ENCODE measurements at regions not wholly inside any gene's neighbourhood (a gene's known extent, or its start where the extent isn't known, plus 50 kb on each side); places are given as distances from the start of the nearest gene placed in this dataset.

GRCh38 chr15:61764141-61764540, 296.1 kb downstream of the VPS13C start:
- DNase-seq (ENCODE audit: extremely low spot score, unreplicated experiment): no peak
- no peak for TF ChIP-seq CTCF (conservative IDR thresholded peaks at IDR 0.05)
- Mint-ChIP-seq H3K27ac (no peak overlapping the region), H3K27me3 (peaks cover 16% of the 10 kb centered on the region), H3K36me3 (no peaks in the 10 kb centered on the region), H3K4me3 (no peak overlapping the region), H3K9me3 (peaks cover 4% of the 10 kb centered on the region), H3K4me1 (ENCODE audit: unreplicated experiment) (no peaks in the 10 kb centered on the region)

GRCh38 chr15:61762676-61763075, 297.6 kb downstream of the VPS13C start:
- Mint-ChIP-seq H3K36me3 (no peaks in the 10 kb centered on the region), H3K27me3 (peaks cover 16% of the 10 kb centered on the region), H3K4me3 (no peak overlapping the region), H3K4me1 (ENCODE audit: unreplicated experiment) (no peaks in the 10 kb centered on the region), H3K27ac (no peak overlapping the region), H3K9me3 (peaks cover 4% of the 10 kb centered on the region)
- no peak for DNase-seq (ENCODE audit: extremely low spot score, unreplicated experiment)
- no peak for TF ChIP-seq CTCF (conservative IDR thresholded peaks at IDR 0.05)

- Mint-ChIP-seq H3K36me3 (no peaks in the 10 kb centered on the region), H3K4me3 (no peak overlapping the region), H3K27ac (no peak overlapping the region), H3K4me1 (ENCODE audit: unreplicated experiment) (no peaks in the 10 kb centered on the region), H3K9me3 (peaks cover 4% of the 10 kb centered on the region), H3K27me3 (peaks cover 30% of the 10 kb centered on the region)
- DNase-seq (ENCODE audit: extremely low spot score, unreplicated experiment): no peak
- TF ChIP-seq CTCF (conservative IDR thresholded peaks at IDR 0.05): no peak
Measured at GRCh38 chr15:61759639-61760038, 300.6 kb downstream of the VPS13C start.

- no peak for DNase-seq (ENCODE audit: extremely low spot score, unreplicated experiment)
- Mint-ChIP-seq H3K4me1 (ENCODE audit: unreplicated experiment) (no peaks in the 10 kb centered on the region), H3K9me3 (peaks cover 4% of the 10 kb centered on the region), H3K4me3 (no peak overlapping the region), H3K27me3 (peaks cover 30% of the 10 kb centered on the region), H3K27ac (no peak overlapping the region), H3K36me3 (no peaks in the 10 kb centered on the region)
- TF ChIP-seq CTCF (conservative IDR thresholded peaks at IDR 0.05): no peak
Measured at GRCh38 chr15:61756071-61756820, 304.0 kb downstream of the VPS13C start.

- Mint-ChIP-seq H3K36me3 (no peaks in the 10 kb centered on the region), H3K4me1 (ENCODE audit: unreplicated experiment) (no peaks in the 10 kb centered on the region), H3K27me3 (peaks cover 30% of the 10 kb centered on the region), H3K9me3 (peaks cover 4% of the 10 kb centered on the region), H3K4me3 (no peak overlapping the region), H3K27ac (no peak overlapping the region)
- no peak for TF ChIP-seq CTCF (conservative IDR thresholded peaks at IDR 0.05)
- DNase-seq (ENCODE audit: extremely low spot score, unreplicated experiment): no peak
Measured at GRCh38 chr15:61755467-61755866, 304.8 kb downstream of the VPS13C start.
